ENCODE measurements at regions not wholly inside any gene's neighbourhood (a gene's known extent, or its start where the extent isn't known, plus 50 kb on each side); places are given as distances from the start of the nearest gene placed in this dataset.
"Not testable (repeated sequence)": the region's sequence is repeated elsewhere in the genome, so short reads cannot be mapped to it uniquely, and the experiment has no call there.

- CTCF ChIA-PET: no interaction called here
- no peaks in the 10 kb centered on the region for H3K27me3 Mint-ChIP-seq
- no peak overlapping the region for H3K4me3 Mint-ChIP-seq
- no peaks in the 10 kb centered on the region for H3K36me3 Mint-ChIP-seq (ENCODE audit: low read depth)
- no peak overlapping the region for H3K27ac Mint-ChIP-seq
- DNase-seq: no peak
- POLR2A ChIA-PET: no interaction called here
- no peaks in the 10 kb centered on the region for H3K4me1 Mint-ChIP-seq
- peaks cover 3% of the 10 kb centered on the region for H3K9me3 Mint-ChIP-seq
These were observed 185.4 kb upstream of the MTMR8 start for GRCh38 chrX:64580605-64581004.

DNA sequence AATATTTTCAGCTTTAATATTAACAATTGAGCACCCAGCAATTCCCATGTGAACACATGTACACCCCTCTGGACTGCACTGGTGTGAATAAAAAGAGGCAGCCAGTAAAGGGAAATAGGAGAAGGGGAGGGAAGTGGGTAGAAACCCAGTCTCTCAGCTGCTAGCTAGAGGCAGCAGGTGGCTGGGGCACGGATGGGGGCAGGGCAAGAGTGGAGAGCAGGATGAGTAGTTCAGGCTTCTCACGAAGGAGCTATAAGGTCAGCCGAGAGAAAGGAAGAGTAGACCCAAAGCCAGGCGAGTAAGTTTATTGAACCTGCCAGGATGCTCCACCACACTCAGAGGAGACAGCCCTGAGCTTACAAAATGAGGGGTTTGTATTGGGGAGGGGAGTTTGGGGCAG, 184.8 kb upstream of the MTMR8 start:
- Mint-ChIP-seq H3K27me3 (no peaks in the 10 kb centered on the region), H3K36me3 (ENCODE audit: low read depth) (no peaks in the 10 kb centered on the region), H3K4me1 (no peaks in the 10 kb centered on the region), H3K27ac (no peak overlapping the region), H3K9me3 (peaks cover 3% of the 10 kb centered on the region), H3K4me3 (no peak overlapping the region)
- ChIA-PET CTCF (no interaction called here), POLR2A (no interaction called here)
- no peak for DNase-seq

- ChIA-PET POLR2A (no interaction called here), CTCF (no interaction called here)
- Mint-ChIP-seq H3K27me3 (no peaks in the 10 kb centered on the region), H3K4me3 (no peak overlapping the region), H3K36me3 (ENCODE audit: low read depth) (no peaks in the 10 kb centered on the region), H3K27ac (no peak overlapping the region), H3K4me1 (no peaks in the 10 kb centered on the region), H3K9me3 (peaks cover 8% of the 10 kb centered on the region)
- DNase-seq: no peak
These were observed 175.8 kb upstream of the MTMR8 start for GRCh38 chrX:64571011-64571410.

GRCh38 chrX:64570204-64570603, 175.0 kb upstream of the MTMR8 start:
- H3K27me3 Mint-ChIP-seq: no peaks in the 10 kb centered on the region
- H3K4me1 Mint-ChIP-seq: no peaks in the 10 kb centered on the region
- no peaks in the 10 kb centered on the region for H3K36me3 Mint-ChIP-seq (ENCODE audit: low read depth)
- peaks cover 8% of the 10 kb centered on the region for H3K9me3 Mint-ChIP-seq
- H3K4me3 Mint-ChIP-seq: no peak overlapping the region
- no peak for DNase-seq
- no peak overlapping the region for H3K27ac Mint-ChIP-seq
- ChIA-PET CTCF (interaction anchor here (0.5 kb wide), 1 partner anchor 960 kb away, joined by 3 read pairs; no protein-coding TSS in a partner anchor), POLR2A (no interaction called here)

GRCh38 chrX:64565348-64565747, 170.1 kb upstream of the MTMR8 start:
- H3K4me3 Mint-ChIP-seq; H3K36me3 Mint-ChIP-seq (ENCODE audit: low read depth); CTCF ChIA-PET; H3K27me3 Mint-ChIP-seq; H3K9me3 Mint-ChIP-seq; H3K4me1 Mint-ChIP-seq; H3K27ac Mint-ChIP-seq; DNase-seq: not testable (repeated sequence)
- POLR2A ChIA-PET: interaction anchor here (0.6 kb wide), 1 partner anchor 629 kb away, joined by 3 read pairs; no protein-coding TSS in a partner anchor

GRCh38 chrX:64549236-64549635, 154.0 kb upstream of the MTMR8 start:
- H3K9me3 Mint-ChIP-seq; H3K27ac Mint-ChIP-seq; H3K4me3 Mint-ChIP-seq; CTCF ChIA-PET; DNase-seq; H3K36me3 Mint-ChIP-seq (ENCODE audit: low read depth); H3K27me3 Mint-ChIP-seq; POLR2A ChIA-PET; H3K4me1 Mint-ChIP-seq: not testable (repeated sequence)

DNA sequence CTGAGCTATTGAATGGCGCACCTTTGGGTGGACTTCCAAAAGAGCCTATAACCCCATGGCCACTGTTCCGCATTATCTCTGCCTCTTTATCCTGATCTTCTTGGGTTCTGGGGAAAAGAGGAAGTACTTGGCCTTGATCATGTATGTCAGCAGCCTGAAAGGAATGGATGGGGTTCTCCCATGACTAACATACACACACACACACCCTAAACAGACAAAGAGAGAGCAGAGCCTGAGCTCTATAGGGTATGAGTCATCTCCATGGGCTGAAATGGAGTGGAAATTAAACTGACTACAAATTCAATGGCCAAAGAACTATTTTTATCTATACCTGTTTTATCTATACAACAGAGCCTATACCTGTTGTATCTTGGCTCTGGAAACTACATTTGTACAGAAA, 141.5 kb upstream of the MTMR8 start:
- no peaks in the 10 kb centered on the region for H3K36me3 Mint-ChIP-seq (ENCODE audit: low read depth)
- no peak overlapping the region for H3K4me3 Mint-ChIP-seq
- ChIA-PET CTCF (no interaction called here), POLR2A (no interaction called here)
- no peak overlapping the region for H3K27ac Mint-ChIP-seq
- no peaks in the 10 kb centered on the region for H3K9me3 Mint-ChIP-seq
- no peaks in the 10 kb centered on the region for H3K4me1 Mint-ChIP-seq
- DNase-seq: no peak
- H3K27me3 Mint-ChIP-seq: no peaks in the 10 kb centered on the region
